ENCODE measurements at regions not wholly inside any gene's neighbourhood (a gene's known extent, or its start where the extent isn't known, plus 50 kb on each side); places are given as distances from the start of the nearest gene placed in this dataset.

GRCh38 chr2:51120754-51121280 lies 88.9 kb upstream of the NRXN1 start:
- Mint-ChIP-seq H3K27ac (ENCODE audit: unreplicated experiment) (no peak overlapping the region), H3K27me3 (ENCODE audit: unreplicated experiment) (no peaks in the 10 kb centered on the region), H3K9me3 (ENCODE audit: unreplicated experiment) (peaks cover 21% of the 10 kb centered on the region), H3K4me3 (ENCODE audit: unreplicated experiment) (no peak overlapping the region), H3K36me3 (ENCODE audit: unreplicated experiment) (no peaks in the 10 kb centered on the region), H3K4me1 (ENCODE audit: unreplicated experiment) (no peaks in the 10 kb centered on the region)
- no peak for DNase-seq (ENCODE audit: extremely low spot score, unreplicated experiment)
- no peak for TF ChIP-seq CTCF (IDR thresholded peaks at IDR 0.05)

- H3K4me1 Mint-ChIP-seq (ENCODE audit: unreplicated experiment) = no peaks in the 10 kb centered on the region
- DNase-seq (ENCODE audit: extremely low spot score, unreplicated experiment) = no peak
- no peak overlapping the region for H3K27ac Mint-ChIP-seq (ENCODE audit: unreplicated experiment)
- TF ChIP-seq CTCF (IDR thresholded peaks at IDR 0.05) = no peak
- H3K4me3 Mint-ChIP-seq (ENCODE audit: unreplicated experiment) = no peak overlapping the region
- no peaks in the 10 kb centered on the region for H3K36me3 Mint-ChIP-seq (ENCODE audit: unreplicated experiment)
- H3K27me3 Mint-ChIP-seq (ENCODE audit: unreplicated experiment) = no peaks in the 10 kb centered on the region
- no peaks in the 10 kb centered on the region for H3K9me3 Mint-ChIP-seq (ENCODE audit: unreplicated experiment)
Measured at GRCh38 chr2:51111532-51111931, 79.6 kb upstream of the NRXN1 start.

GRCh38 chr2:51108794-51109193 lies 76.9 kb upstream of the NRXN1 start:
- H3K9me3 Mint-ChIP-seq (ENCODE audit: unreplicated experiment) = no peaks in the 10 kb centered on the region
- no peaks in the 10 kb centered on the region for H3K4me1 Mint-ChIP-seq (ENCODE audit: unreplicated experiment)
- no peak for TF ChIP-seq CTCF (IDR thresholded peaks at IDR 0.05)
- H3K36me3 Mint-ChIP-seq (ENCODE audit: unreplicated experiment) = no peaks in the 10 kb centered on the region
- no peak for DNase-seq (ENCODE audit: extremely low spot score, unreplicated experiment)
- no peaks in the 10 kb centered on the region for H3K27me3 Mint-ChIP-seq (ENCODE audit: unreplicated experiment)
- no peak overlapping the region for H3K27ac Mint-ChIP-seq (ENCODE audit: unreplicated experiment)
- no peak overlapping the region for H3K4me3 Mint-ChIP-seq (ENCODE audit: unreplicated experiment)

GRCh38 chr2:51107841-51108240 lies 75.9 kb upstream of the NRXN1 start:
- Mint-ChIP-seq H3K27me3 (ENCODE audit: unreplicated experiment) (peaks cover 3% of the 10 kb centered on the region), H3K4me3 (ENCODE audit: unreplicated experiment) (no peak overlapping the region), H3K9me3 (ENCODE audit: unreplicated experiment) (no peaks in the 10 kb centered on the region), H3K36me3 (ENCODE audit: unreplicated experiment) (no peaks in the 10 kb centered on the region), H3K4me1 (ENCODE audit: unreplicated experiment) (no peaks in the 10 kb centered on the region), H3K27ac (ENCODE audit: unreplicated experiment) (no peak overlapping the region)
- DNase-seq (ENCODE audit: extremely low spot score, unreplicated experiment) = no peak
- no peak for TF ChIP-seq CTCF (IDR thresholded peaks at IDR 0.05)

- Mint-ChIP-seq H3K9me3 (ENCODE audit: unreplicated experiment) (no peaks in the 10 kb centered on the region), H3K4me1 (ENCODE audit: unreplicated experiment) (no peaks in the 10 kb centered on the region), H3K4me3 (ENCODE audit: unreplicated experiment) (no peak overlapping the region), H3K27ac (ENCODE audit: unreplicated experiment) (no peak overlapping the region), H3K27me3 (ENCODE audit: unreplicated experiment) (peaks cover 3% of the 10 kb centered on the region), H3K36me3 (ENCODE audit: unreplicated experiment) (no peaks in the 10 kb centered on the region)
- DNase-seq (ENCODE audit: extremely low spot score, unreplicated experiment) = no peak
- TF ChIP-seq CTCF (IDR thresholded peaks at IDR 0.05) = no peak
Measured at GRCh38 chr2:51105811-51106210, 73.9 kb upstream of the NRXN1 start.
